ENCODE measurements at regions not wholly inside any gene's neighbourhood (a gene's known extent, or its start where the extent isn't known, plus 50 kb on each side); places are given as distances from the start of the nearest gene placed in this dataset.

- no peak for DNase-seq
- ATAC-seq (replicated peaks in 1 of 2): no peak
- Mint-ChIP-seq H3K27ac (no peak overlapping the region), H3K4me3 (no peak overlapping the region), H3K4me1 (ENCODE audit: low read depth) (no peaks in the 10 kb centered on the region), H3K27me3 (ENCODE audit: low read depth) (peaks cover 53% of the 10 kb centered on the region), H3K9me3 (no peaks in the 10 kb centered on the region), H3K36me3 (ENCODE audit: insufficient read depth in 2 of 2) (no peaks in the 10 kb centered on the region)
Observed at GRCh38 chr12:76250256-76250655, 98.0 kb downstream of the BBS10 start.

- no peaks in the 10 kb centered on the region for H3K36me3 Mint-ChIP-seq (ENCODE audit: insufficient read depth in 2 of 2)
- H3K9me3 Mint-ChIP-seq: no peaks in the 10 kb centered on the region
- no peak for ATAC-seq (replicated peaks in 1 of 2)
- no peak for DNase-seq
- H3K4me3 Mint-ChIP-seq: no peak overlapping the region
- H3K4me1 Mint-ChIP-seq (ENCODE audit: low read depth): no peaks in the 10 kb centered on the region
- H3K27ac Mint-ChIP-seq: no peak overlapping the region
- peaks cover 47% of the 10 kb centered on the region for H3K27me3 Mint-ChIP-seq (ENCODE audit: low read depth)
Observed at GRCh38 chr12:76249501-76249900, 98.7 kb downstream of the BBS10 start.

- Mint-ChIP-seq H3K27ac (no peak overlapping the region), H3K4me3 (no peak overlapping the region), H3K27me3 (ENCODE audit: low read depth) (peaks cover 46% of the 10 kb centered on the region), H3K9me3 (no peaks in the 10 kb centered on the region), H3K4me1 (ENCODE audit: low read depth) (no peaks in the 10 kb centered on the region), H3K36me3 (ENCODE audit: insufficient read depth in 2 of 2) (no peaks in the 10 kb centered on the region)
- DNase-seq (no peak), ATAC-seq (replicated peaks in 1 of 2) (no peak)
Observed at GRCh38 chr12:76247992-76248391, 100.2 kb downstream of the BBS10 start.

GRCh38 chr12:76247026-76247646 lies 101.1 kb downstream of the BBS10 start:
- H3K36me3 Mint-ChIP-seq (ENCODE audit: insufficient read depth in 2 of 2): no peaks in the 10 kb centered on the region
- no peaks in the 10 kb centered on the region for H3K9me3 Mint-ChIP-seq
- no peak for DNase-seq
- no peak overlapping the region for H3K4me3 Mint-ChIP-seq
- H3K27ac Mint-ChIP-seq: no peak overlapping the region
- ATAC-seq (replicated peaks in 1 of 2): no peak
- peaks cover 46% of the 10 kb centered on the region for H3K27me3 Mint-ChIP-seq (ENCODE audit: low read depth)
- H3K4me1 Mint-ChIP-seq (ENCODE audit: low read depth): no peaks in the 10 kb centered on the region

GRCh38 chr12:76246611-76247010 lies 101.6 kb downstream of the BBS10 start:
- DNase-seq: no peak
- no peaks in the 10 kb centered on the region for H3K4me1 Mint-ChIP-seq (ENCODE audit: low read depth)
- no peaks in the 10 kb centered on the region for H3K9me3 Mint-ChIP-seq
- no peak overlapping the region for H3K27ac Mint-ChIP-seq
- H3K36me3 Mint-ChIP-seq (ENCODE audit: insufficient read depth in 2 of 2): no peaks in the 10 kb centered on the region
- no peak for ATAC-seq (replicated peaks in 1 of 2)
- peaks cover 46% of the 10 kb centered on the region for H3K27me3 Mint-ChIP-seq (ENCODE audit: low read depth)
- no peak overlapping the region for H3K4me3 Mint-ChIP-seq

- no peaks in the 10 kb centered on the region for H3K36me3 Mint-ChIP-seq (ENCODE audit: insufficient read depth in 2 of 2)
- no peaks in the 10 kb centered on the region for H3K9me3 Mint-ChIP-seq
- ATAC-seq (replicated peaks in 1 of 2) (no peak), DNase-seq (no peak)
- no peak overlapping the region for H3K27ac Mint-ChIP-seq
- peaks cover 36% of the 10 kb centered on the region for H3K27me3 Mint-ChIP-seq (ENCODE audit: low read depth)
- H3K4me1 Mint-ChIP-seq (ENCODE audit: low read depth): no peaks in the 10 kb centered on the region
- no peak overlapping the region for H3K4me3 Mint-ChIP-seq
Observed at GRCh38 chr12:76244300-76244699, 103.9 kb downstream of the BBS10 start.

- no peak for DNase-seq
- H3K9me3 Mint-ChIP-seq: no peaks in the 10 kb centered on the region
- H3K27ac Mint-ChIP-seq: no peak overlapping the region
- H3K4me1 Mint-ChIP-seq (ENCODE audit: low read depth): no peaks in the 10 kb centered on the region
- H3K4me3 Mint-ChIP-seq: no peak overlapping the region
- H3K36me3 Mint-ChIP-seq (ENCODE audit: insufficient read depth in 2 of 2): no peaks in the 10 kb centered on the region
- peaks cover 24% of the 10 kb centered on the region for H3K27me3 Mint-ChIP-seq (ENCODE audit: low read depth)
- no peak for ATAC-seq (replicated peaks in 1 of 2)
Observed at GRCh38 chr12:76242813-76243550, 105.2 kb downstream of the BBS10 start.

GRCh38 chr12:76241371-76241770 lies 106.8 kb downstream of the BBS10 start:
- no peaks in the 10 kb centered on the region for H3K36me3 Mint-ChIP-seq (ENCODE audit: insufficient read depth in 2 of 2)
- H3K27me3 Mint-ChIP-seq (ENCODE audit: low read depth): peaks cover 13% of the 10 kb centered on the region
- DNase-seq: no peak
- no peak overlapping the region for H3K4me3 Mint-ChIP-seq
- no peak for ATAC-seq (replicated peaks in 1 of 2)
- H3K9me3 Mint-ChIP-seq: no peaks in the 10 kb centered on the region
- no peak overlapping the region for H3K27ac Mint-ChIP-seq
- no peaks in the 10 kb centered on the region for H3K4me1 Mint-ChIP-seq (ENCODE audit: low read depth)

- no peaks in the 10 kb centered on the region for H3K36me3 Mint-ChIP-seq (ENCODE audit: insufficient read depth in 2 of 2)
- ATAC-seq (replicated peaks in 1 of 2): no peak
- H3K4me3 Mint-ChIP-seq: no peak overlapping the region
- no peak overlapping the region for H3K27ac Mint-ChIP-seq
- H3K4me1 Mint-ChIP-seq (ENCODE audit: low read depth): no peaks in the 10 kb centered on the region
- H3K9me3 Mint-ChIP-seq: no peaks in the 10 kb centered on the region
- peaks cover 2% of the 10 kb centered on the region for H3K27me3 Mint-ChIP-seq (ENCODE audit: low read depth)
- DNase-seq: no peak
Observed at GRCh38 chr12:76240281-76240680, 107.9 kb downstream of the BBS10 start.

GRCh38 chr12:76238688-76239087 lies 109.5 kb downstream of the BBS10 start:
- no peaks in the 10 kb centered on the region for H3K36me3 Mint-ChIP-seq (ENCODE audit: insufficient read depth in 2 of 2)
- no peak for ATAC-seq (replicated peaks in 1 of 2)
- no peak overlapping the region for H3K27ac Mint-ChIP-seq
- no peak for DNase-seq
- no peak overlapping the region for H3K4me3 Mint-ChIP-seq
- H3K4me1 Mint-ChIP-seq (ENCODE audit: low read depth): no peaks in the 10 kb centered on the region
- no peaks in the 10 kb centered on the region for H3K27me3 Mint-ChIP-seq (ENCODE audit: low read depth)
- no peaks in the 10 kb centered on the region for H3K9me3 Mint-ChIP-seq

- ATAC-seq (replicated peaks in 1 of 2) (no peak), DNase-seq (no peak)
- H3K9me3 Mint-ChIP-seq: no peaks in the 10 kb centered on the region
- no peaks in the 10 kb centered on the region for H3K27me3 Mint-ChIP-seq (ENCODE audit: low read depth)
- H3K36me3 Mint-ChIP-seq (ENCODE audit: insufficient read depth in 2 of 2): no peaks in the 10 kb centered on the region
- no peak overlapping the region for H3K27ac Mint-ChIP-seq
- no peak overlapping the region for H3K4me3 Mint-ChIP-seq
- H3K4me1 Mint-ChIP-seq (ENCODE audit: low read depth): no peaks in the 10 kb centered on the region
Observed at GRCh38 chr12:76237086-76237701, 111.0 kb downstream of the BBS10 start.

GRCh38 chr12:76236640-76237039 lies 111.6 kb downstream of the BBS10 start:
- no peaks in the 10 kb centered on the region for H3K27me3 Mint-ChIP-seq (ENCODE audit: low read depth)
- ATAC-seq (replicated peaks in 1 of 2) (no peak), DNase-seq (no peak)
- no peaks in the 10 kb centered on the region for H3K9me3 Mint-ChIP-seq
- no peak overlapping the region for H3K27ac Mint-ChIP-seq
- H3K4me1 Mint-ChIP-seq (ENCODE audit: low read depth): no peaks in the 10 kb centered on the region
- H3K36me3 Mint-ChIP-seq (ENCODE audit: insufficient read depth in 2 of 2): no peaks in the 10 kb centered on the region
- no peak overlapping the region for H3K4me3 Mint-ChIP-seq

GRCh38 chr12:76234741-76235140 lies 113.5 kb downstream of the BBS10 start:
- no peaks in the 10 kb centered on the region for H3K27me3 Mint-ChIP-seq (ENCODE audit: low read depth)
- H3K27ac Mint-ChIP-seq: no peak overlapping the region
- no peaks in the 10 kb centered on the region for H3K36me3 Mint-ChIP-seq (ENCODE audit: insufficient read depth in 2 of 2)
- H3K4me1 Mint-ChIP-seq (ENCODE audit: low read depth): no peaks in the 10 kb centered on the region
- H3K9me3 Mint-ChIP-seq: no peaks in the 10 kb centered on the region
- ATAC-seq (replicated peaks in 1 of 2) (no peak), DNase-seq (no peak)
- H3K4me3 Mint-ChIP-seq: no peak overlapping the region

Data from activated T-cell treated with anti-CD3 and anti-CD28 coated beads, Interleukin-2, amount 50 U/mL, for 72 hours (primary cell).